Activated T-cell treated with anti-CD3 and anti-CD28 coated beads for 48 hours (primary cell): ENCODE measurements at regions not wholly inside any gene's neighbourhood (a gene's known extent, or its start where the extent isn't known, plus 50 kb on each side); places are given as distances from the start of the nearest gene placed in this dataset.
"Not testable (repeated sequence)": the region's sequence is repeated elsewhere in the genome, so short reads cannot be mapped to it uniquely, and the experiment has no call there.

Experiments
- DNase-seq: peaks from one replicate; pipeline ENCODE4 v3.0.0-alpha.2; 2020; ENCODE audit warnings: low read depth

GRCh38 chr4:9505341-9505740 is 61.1 kb downstream of the DEFB131A start:
- not testable (repeated sequence) for DNase-seq

GRCh38 chr4:9506672-9507071 is 62.5 kb downstream of the DEFB131A start:
- DNase-seq: not testable (repeated sequence)

GRCh38 chr4:9512941-9513340 is 68.7 kb downstream of the DEFB131A start:
- DNase-seq: not testable (repeated sequence)

- not testable (repeated sequence) for DNase-seq
Observed at GRCh38 chr4:9519631-9520030, 75.4 kb downstream of the DEFB131A start.

GRCh38 chr4:9522903-9523302 is 78.7 kb downstream of the DEFB131A start:
- not testable (repeated sequence) for DNase-seq

GRCh38 chr4:9524406-9524805 is 80.2 kb downstream of the DEFB131A start:
- DNase-seq: not testable (repeated sequence)

GRCh38 chr4:9532134-9532862 is 88.1 kb downstream of the DEFB131A start:
- DNase-seq: peak; percentile 72

- not testable (repeated sequence) for DNase-seq
Observed at GRCh38 chr4:9532863-9533192, 88.6 kb downstream of the DEFB131A start.

GRCh38 chr4:9537101-9537500 is 92.9 kb downstream of the DEFB131A start:
- not testable (repeated sequence) for DNase-seq

GRCh38 chr4:9539939-9540520 is 95.8 kb downstream of the DEFB131A start:
- DNase-seq: not testable (repeated sequence)

GRCh38 chr4:9541388-9541915 is 97.2 kb downstream of the DEFB131A start:
- not testable (repeated sequence) for DNase-seq

GRCh38 chr4:9544851-9545250 is 100.6 kb downstream of the DEFB131A start:
- not testable (repeated sequence) for DNase-seq

- DNase-seq: not testable (repeated sequence)
Observed at GRCh38 chr4:9547470-9547869, 103.3 kb downstream of the DEFB131A start.

GRCh38 chr4:9556076-9556475 is 111.9 kb downstream of the DEFB131A start:
- not testable (repeated sequence) for DNase-seq

- DNase-seq: not testable (repeated sequence)
Observed at GRCh38 chr4:9577869-9578268, 133.7 kb downstream of the DEFB131A start.

GRCh38 chr4:9582880-9583279 is 138.7 kb downstream of the DEFB131A start:
- DNase-seq: not testable (repeated sequence)

- no peak for DNase-seq
Observed at GRCh38 chr4:9592010-9592409, 147.8 kb downstream of the DEFB131A start.

- DNase-seq: no peak
Observed at GRCh38 chr4:9594948-9595347, 150.7 kb downstream of the DEFB131A start.

GRCh38 chr4:9595531-9595930 is 151.3 kb downstream of the DEFB131A start:
- DNase-seq: not testable (repeated sequence)

GRCh38 chr4:9599266-9599665 is 155.1 kb downstream of the DEFB131A start:
- no peak for DNase-seq

- DNase-seq: no peak
Observed at GRCh38 chr4:9600246-9600645, 156.0 kb downstream of the DEFB131A start.

- no peak for DNase-seq
Observed at GRCh38 chr4:9602389-9602914, 158.2 kb downstream of the DEFB131A start.
